HPDE6-E6E7 (cell line): ENCODE measurements at regions not wholly inside any gene's neighbourhood (a gene's known extent, or its start where the extent isn't known, plus 50 kb on each side); places are given as distances from the start of the nearest gene placed in this dataset.

Experiments
- DNase-seq: peaks from one replicate; pipeline ENCODE4 v3.0.0; 2011; ENCODE audit warnings: missing footprints; ENCODE audit errors: extremely low spot score

DNA sequence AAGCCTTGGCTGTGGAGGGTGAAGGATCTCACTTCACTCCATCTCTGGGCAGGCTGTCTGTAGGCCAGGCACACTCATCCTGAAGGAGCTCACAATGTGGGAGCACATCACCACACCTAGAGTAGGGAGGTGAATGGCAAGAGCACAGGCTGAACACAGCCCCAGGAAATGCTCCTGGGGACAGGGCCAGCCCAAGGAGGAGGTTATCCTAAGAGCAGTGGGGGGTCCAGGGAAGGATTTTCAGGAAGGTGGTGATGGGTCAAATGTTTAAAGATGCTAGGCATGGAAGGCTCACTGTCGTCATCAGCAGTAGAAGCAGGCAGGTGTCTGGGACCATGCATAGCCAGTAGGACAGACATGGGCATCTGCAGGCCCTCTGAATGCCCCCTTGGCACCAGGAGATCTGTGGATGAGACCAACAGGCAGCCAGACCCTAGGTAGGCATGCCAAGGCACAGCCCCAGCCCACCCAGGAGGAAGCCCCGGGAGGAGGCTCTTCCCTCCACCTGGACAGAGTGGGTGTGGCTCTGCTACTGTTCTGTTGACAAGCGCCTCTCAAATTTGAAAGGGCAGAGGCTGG lies 91.7 kb upstream of the RAB6C start:
- no peak for DNase-seq

- DNase-seq = no peak
Measured at GRCh38 chr2:129888461-129888860, 91.0 kb upstream of the RAB6C start.

DNA sequence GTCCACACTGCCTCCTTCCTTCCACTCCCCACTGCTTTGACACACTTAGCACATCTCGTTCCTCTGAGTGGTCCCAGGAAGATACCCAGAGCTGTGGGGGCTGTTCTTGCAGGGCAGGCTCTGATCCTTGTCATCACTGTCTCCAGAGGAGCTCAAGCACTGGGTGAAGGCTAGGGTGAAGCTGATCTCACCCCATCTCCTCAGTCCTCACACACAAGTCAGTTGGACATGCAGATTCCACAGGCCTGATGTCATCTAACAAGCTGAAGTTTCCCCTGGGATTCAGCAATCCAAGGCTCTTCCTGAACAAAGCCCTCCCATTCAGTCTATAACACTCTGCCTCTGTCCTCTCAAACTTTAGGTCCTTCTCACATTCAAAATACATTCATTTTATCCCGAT lies 90.6 kb upstream of the RAB6C start:
- DNase-seq = no peak

- no peak for DNase-seq
Measured at GRCh38 chr2:129891341-129892320, 87.8 kb upstream of the RAB6C start.

DNA sequence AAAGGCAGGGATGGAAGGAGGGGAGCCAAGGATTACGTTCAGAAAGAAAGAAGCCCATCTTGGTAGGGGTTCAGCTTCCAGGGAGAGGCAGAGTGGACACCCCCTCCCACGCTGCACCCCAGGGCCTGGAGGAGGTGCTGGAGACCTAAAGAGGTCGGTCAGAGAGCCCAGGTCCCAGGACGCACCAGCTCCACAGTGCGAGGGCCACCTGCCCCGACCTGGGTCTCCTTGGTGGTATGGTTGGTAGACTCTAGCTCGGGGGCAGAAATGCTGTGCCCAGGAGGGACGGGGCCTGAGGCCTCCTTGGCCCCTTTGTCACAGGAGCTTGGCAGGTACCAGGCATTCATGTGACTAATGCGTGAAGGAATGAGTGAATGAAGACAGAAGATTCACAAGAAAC lies 87.1 kb upstream of the RAB6C start:
- DNase-seq = no peak

GRCh38 chr2:129892773-129893172 lies 86.7 kb upstream of the RAB6C start:
- no peak for DNase-seq

DNA sequence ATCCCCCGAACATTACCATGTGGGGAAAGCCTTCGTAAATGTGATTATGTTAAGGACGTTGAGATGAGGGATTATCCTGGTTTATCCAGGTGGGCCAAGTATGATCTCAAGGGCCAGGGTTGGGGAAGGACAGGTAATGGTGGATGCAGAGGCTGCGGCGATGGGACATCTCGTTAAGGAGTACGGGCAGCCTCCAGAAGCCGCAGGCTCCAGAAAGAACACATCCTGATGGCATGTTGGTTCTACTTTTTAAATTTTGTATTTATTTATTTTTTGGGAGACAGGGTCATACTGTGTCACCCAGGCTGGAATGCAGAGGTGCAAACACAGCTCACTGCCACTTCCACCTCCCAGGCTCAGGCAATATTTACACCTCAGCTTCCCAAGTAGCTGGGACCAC lies 86.2 kb upstream of the RAB6C start:
- no peak for DNase-seq

DNA sequence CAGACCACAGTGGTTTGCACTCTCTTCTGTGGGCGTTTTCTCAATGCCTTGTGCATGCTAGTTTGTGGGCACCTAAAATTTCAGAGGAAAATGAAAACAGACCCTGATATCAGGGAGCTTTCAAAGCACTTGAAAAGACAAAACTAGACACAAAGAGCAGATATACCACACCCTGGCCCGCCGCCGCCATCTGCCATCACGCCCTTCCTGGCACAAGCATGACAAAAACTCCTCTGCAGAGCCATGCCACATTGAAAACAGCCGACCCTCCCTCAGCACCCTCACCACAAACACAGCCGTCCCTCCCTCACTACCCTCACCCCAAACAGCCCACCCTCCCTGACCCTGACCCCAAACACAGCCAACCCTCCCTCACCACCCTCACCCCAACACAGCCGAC lies 84.8 kb upstream of the RAB6C start:
- DNase-seq = no peak

DNA sequence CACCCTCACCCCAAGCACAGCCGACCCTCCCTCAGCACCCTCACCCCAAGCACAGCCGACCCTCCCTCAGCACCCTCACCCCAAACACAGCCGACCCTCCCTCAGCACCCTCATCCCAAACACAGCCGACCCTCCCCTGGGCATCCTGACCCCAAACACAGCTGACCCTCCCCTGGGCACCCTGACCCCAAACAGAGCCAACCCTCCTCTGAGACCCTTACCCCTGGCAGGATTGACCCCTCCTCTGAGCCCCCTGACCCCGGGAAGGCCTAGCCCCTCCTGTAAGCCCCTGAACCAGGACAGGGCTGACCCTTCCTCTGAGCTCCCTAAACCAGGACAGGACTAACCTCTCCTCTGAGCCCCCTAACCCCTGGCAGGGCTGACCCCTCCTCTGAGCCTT lies 84.4 kb upstream of the RAB6C start:
- no peak for DNase-seq

DNA sequence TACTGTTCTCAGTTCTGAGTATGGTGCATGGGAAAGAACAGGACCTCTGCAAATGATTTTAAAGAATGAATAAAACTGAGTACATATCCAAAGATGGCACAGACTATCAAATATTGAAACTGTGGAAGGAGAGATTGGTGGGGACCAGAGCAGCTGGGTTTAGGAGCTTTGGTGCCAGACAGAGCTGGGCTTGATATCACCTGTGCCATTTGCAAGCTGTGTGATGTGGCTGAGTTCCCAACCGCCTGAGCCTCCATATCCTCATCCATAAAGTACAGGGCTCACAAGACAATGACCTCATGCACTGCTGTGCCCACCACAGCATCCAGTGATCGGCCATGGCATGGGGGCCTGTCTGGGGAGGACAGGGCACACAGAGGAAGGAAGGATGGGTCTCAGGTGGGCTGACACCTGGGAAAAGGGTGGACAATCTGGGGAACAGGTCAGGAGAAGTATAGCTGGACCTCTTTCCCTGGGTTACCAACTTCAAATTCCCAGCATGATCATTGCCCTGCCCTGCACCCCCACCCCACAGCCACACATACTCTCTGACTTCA lies 83.9 kb upstream of the RAB6C start:
- DNase-seq = no peak

GRCh38 chr2:129896226-129897100 lies 83.0 kb upstream of the RAB6C start:
- no peak for DNase-seq

DNA sequence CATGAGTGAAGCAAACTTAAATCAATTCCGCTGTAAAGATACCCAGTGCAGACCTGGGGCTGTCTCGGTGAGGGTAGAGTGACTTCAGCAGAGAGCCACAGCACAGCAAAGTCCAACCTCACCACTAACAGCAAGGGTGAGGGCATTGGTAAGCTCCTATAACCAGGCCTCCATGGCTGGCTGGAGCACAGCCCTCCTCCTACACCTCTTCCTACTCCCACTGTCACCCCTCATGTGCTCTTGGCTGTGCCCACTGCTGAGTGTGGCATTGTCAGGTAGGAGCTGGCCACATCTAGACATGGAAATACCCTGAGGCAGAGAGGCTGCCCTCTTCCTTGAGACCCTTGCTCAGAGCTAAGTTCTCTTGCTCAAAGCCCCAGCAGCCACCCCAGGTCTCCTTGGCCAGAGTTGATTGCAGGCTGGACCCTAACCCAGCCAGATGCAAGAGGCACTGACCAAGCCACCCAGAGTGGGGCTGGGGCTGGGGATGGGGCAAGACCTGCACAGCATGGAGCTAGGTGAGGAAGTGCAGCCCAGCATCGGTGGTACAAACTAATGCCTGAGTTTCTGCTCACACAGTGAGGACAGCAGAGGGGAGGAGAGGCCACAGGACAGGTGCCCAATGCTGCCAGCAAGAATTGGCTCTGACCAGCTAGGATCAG lies 77.6 kb upstream of the RAB6C start:
- DNase-seq = no peak

DNA sequence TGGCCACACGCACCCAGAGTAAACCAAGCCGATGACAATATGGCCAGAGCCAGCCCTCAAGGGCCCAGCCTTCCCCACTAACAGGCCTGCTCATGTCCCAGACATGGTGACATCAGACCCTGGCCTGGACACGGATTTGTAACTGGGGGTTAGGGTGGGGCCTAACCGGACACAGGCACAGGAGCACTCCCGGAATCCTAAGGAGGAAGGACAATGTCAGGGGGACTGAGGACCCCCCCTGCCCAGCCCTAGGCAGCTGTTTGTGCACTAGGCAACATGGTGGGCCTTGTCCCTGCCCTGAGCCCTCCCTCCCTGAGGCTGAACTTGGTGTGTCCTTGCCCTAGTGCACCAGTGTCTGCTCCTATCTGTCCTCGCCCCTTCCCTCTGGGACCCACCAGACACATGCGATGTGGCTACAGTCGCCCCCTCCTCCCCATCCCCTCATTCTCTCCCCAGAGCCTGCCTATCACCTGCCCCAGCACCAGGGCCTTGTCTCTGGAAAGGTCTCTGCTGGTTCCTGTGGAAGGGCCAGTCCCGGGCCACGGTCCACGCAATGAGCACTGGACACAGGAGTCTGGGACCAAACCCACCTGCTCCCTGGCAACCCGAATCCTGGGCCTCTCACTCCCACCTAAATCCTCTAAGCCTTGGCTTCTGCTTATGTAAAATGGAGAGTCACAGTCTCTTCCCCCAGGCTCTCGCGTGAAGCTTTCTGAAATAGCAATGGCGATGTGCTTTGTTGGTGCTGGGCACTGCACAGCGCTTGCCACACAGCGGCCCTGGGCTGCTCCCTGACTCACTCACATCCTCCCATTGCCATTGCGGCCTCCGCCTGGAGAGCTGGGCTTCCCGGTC lies 76.5 kb upstream of the RAB6C start:
- no peak for DNase-seq

DNA sequence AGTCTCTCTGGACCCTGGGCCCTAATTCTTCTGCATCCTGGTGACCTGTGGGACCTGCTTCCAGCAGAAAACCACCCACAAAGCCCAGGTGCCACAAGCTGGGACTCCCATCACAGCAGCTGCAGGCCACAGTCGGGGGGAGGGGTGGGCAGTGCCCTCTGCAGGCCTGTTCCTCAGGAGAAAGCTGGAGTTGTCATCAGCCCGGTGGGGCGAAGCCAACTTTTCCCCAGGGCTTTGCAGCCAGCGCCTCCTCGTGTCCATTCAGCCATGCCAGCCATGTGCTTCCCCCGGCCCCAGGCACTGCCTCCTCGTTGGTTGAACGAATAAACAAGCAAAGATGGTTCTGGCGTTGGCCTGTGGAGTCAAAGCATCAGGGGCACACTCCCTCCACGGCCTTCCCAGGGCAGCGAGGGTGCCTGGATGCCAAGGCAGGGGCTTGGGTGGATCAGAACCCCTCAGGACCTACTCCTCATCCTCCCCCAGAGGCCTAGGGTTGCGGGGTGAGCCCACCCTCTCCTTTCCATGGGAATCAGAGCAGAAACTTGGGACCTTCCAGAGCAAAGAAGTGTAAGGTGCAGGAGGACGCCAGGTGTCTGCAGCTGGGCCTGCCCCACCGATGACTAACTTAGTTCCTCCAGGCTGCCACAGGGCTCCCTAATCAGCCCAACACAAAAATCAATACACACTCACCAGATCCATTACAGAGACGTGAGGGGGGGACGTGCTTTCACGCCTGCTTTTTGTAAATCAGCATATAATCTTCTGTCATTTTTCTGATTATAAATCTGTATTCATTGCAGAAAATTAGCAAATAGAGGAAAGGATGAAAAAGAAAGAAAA lies 75.7 kb upstream of the RAB6C start:
- no peak for DNase-seq

DNA sequence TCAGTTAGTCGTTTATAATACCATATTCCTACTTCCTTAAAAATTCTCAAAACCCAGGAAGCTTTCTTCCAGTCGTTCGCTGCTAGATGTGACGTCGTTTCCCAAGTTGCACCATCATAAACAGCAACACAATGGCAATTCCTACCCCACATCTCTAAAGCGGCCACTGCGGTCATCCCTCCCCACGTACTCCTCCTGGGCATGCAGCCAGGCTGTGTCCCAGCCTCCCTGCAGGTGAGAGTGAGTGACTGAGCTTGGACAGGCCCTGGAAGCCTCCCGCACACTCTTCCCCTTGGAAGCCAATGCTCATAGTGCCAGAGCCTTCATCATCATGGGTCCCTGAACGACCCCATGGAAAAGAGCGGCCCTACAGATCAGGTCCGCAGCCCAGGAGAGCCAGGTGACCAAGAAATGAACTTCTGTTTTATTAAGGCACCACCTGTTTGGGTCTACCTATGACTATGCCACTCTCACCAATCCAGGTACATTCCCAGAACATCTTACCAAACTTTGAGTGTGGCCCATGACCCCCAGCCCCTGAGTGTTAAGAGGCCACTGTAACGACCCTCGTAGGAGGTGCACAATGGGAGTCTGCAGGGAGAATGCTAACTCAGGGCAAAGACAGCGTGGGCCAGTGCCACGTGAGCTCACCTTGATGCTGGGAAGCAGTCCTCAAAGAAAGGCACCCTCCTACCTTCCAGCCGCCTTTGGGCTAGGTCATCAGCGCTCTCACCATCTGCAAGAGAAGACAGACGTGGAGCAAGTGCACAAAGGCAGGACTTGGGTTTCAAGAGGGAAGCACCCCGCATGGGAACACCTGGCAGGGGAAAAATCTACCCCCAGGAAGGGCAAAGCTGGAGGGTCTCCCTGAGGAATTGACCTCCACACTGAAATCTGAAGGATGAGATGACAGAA lies 74.7 kb upstream of the RAB6C start:
- DNase-seq = no peak

DNA sequence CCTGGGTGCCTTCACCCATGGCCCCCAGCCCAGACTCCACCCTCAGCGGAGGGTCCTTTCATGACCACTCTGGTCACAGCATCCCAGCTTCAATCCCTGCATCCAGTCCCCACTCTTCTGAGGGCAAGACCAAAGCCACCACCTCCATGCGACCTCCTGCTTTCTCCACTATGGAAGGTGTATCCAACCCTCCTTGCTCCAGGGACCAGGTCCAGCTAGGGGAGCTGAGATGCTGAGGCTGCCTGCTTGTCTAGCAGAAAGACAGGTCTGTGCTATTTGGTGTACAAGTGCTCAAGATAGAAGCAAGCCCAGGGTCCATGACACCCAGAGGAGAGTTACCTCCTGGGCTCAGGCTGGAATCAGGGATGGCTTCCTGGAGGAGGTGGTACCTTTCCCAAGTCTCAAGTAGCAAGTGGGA lies 73.8 kb upstream of the RAB6C start:
- DNase-seq = no peak

- DNase-seq = no peak
Measured at GRCh38 chr2:129906139-129906860, 73.2 kb upstream of the RAB6C start.

DNA sequence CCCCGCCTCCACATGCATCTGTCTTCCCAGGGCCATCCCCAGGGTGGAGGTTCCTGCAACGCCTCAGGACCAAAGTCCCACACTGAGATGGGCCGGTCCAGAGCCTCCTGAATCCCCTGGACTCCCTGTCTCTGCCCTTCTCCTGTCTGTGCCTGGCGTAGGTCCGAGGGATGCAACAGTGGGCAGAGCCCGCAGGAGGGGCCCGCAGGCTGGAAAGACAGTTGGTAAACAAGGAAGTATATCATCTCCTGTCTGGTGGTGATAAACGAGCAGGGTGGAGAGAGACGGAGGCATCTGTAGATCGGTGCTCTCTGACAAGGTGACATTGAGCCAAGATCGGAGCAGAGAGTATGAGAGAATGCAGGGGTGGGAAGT lies 72.6 kb upstream of the RAB6C start:
- no peak for DNase-seq
